HG03565 (cell line): ENCODE measurements at regions not wholly inside any gene's neighbourhood (a gene's known extent, or its start where the extent isn't known, plus 50 kb on each side); places are given as distances from the start of the nearest gene placed in this dataset.
A peak's percentile ranks its signal among the peaks of the same experiment; 100 is the strongest.

Experiments
- ATAC-seq: cut with Tn5 transposase; IDR thresholded peaks from one replicate; pipeline ENCODE4 v1.9.1; 2021; ENCODE audit warnings: mild to moderate bottlenecking, moderate library complexity; ENCODE audit not compliant: unreplicated experiment

DNA sequence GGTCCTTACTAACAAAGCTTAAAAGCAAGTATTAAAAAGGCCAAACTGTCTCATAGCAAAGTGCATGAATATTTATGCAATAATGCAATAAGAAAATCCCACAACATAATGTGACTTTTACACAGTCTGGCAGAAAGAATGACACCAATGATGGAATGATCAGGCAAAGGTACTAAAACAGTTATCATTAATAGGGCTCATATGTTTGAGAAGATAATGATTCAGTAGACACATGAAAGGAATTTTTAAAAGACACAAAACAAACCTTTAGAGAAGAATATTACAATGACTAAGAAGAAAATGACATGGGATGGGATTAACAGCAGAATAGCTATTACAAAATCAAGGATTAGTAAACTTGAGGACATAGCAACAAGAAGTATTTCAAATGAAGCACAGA lies 1411.2 kb upstream of the TMEM132C start:
- no peak for ATAC-seq

DNA sequence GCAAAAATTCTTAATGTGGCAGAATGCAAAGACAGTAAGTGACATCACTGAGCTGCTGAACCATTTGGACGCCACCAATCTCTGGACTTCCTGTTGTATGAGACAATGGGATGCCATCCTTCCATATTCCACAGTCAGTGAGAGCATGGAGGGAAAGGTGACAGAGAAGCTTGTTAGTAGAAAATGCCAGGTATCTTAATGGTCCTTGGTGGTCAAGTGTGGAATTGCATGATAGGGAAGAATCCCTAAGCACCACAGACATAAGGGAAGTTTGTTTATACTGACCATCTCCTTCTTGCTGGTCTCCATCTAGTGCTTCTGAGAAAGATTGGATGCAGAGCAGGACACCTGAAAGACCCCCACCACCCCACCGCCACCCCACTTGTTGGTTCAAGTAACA lies 1410.0 kb upstream of the TMEM132C start:
- ATAC-seq: no peak

DNA sequence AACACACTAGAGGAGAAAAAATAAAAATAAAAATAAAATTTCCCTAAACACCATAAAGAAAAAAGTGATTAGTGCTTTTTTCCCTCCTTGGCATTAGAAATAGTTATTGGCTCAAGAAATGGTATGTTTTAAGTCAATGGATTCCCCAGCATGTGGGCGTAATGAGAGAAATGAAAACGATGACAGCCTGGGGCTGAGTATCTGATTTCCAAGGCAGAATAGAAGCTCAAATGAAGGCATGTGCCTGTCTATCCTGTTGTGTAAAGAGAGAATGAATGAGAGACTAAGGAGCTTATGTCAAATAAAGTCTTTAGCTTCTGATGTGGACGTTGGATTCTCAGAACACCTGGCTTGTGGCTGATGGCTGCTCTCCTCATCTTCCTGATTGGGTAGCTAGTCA lies 1408.4 kb upstream of the TMEM132C start:
- no peak for ATAC-seq

DNA sequence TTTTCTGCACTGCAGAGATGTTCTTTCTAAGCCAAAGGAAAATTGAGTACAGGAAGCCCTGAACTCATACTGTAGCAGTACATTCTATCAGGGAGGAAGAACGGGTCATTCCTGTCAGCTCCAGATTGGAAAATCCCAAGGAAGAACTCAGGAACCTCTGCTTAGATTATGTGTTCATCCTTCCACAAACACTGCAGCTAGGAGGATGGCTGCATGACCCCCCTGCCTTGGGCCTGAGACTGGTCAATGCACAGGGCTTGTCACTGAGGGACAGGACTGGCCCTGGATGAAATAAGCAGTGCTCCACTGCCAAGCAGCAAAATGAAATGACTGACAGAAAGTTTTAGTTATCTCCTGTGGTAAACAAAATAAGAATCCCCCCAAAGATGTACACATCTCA lies 1406.8 kb upstream of the TMEM132C start:
- ATAC-seq: no peak

DNA sequence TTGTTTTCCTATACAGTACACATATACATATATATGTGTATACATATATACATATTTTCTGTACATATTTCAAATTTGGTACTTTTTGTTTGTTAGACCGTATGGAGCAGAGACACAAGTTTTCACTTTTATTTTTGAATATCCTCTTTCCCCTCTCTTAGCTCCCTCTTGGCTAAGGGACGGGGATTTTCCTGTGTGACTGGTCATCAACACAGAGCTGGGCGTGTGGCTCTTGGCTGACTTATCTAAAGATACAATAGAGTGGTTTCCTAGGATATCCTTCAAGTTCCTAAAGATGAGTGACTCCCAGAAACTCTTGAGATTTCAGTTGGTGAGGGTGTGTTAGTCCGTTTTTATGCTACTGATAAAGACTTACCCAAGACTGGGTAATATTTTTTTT lies 1404.5 kb upstream of the TMEM132C start:
- no peak for ATAC-seq

DNA sequence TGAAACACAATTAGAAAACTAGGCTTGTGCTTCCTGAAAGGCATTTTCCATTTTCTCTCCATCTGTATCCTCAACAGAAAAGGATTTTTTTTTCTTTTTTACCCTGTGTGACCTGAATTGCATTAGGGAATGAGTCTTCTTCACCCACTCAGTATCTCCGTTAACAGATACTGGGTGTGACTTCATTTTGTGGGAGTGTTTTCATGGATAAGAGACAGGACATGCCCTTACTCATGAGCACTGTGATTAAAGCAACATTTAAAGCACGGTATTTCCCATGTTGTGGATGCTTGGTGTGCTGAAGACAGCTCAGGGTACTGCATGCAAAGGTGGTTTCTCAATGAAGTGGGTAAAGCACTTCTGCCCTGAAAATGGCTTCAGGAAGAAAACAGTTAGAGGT lies 1397.3 kb upstream of the TMEM132C start:
- no peak for ATAC-seq

DNA sequence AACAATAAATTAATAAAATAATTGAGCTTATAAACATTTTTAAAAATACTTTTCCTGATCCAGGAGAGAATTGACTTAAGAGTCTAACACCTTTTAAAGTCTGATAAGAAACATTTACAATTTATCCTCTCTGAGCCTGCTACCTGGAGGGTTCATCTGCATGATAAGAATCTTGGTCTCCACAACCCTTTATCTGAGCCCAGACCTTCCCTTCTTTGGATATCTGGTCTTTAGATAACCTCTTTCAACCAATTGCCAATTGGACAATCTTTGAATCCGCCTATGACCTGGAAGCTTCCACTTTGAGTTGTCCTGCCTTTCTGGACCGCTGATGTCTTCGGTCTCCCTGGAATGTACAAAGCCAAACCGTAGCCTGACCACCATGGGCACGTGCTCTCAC lies 1393.3 kb upstream of the TMEM132C start:
- ATAC-seq: no peak

DNA sequence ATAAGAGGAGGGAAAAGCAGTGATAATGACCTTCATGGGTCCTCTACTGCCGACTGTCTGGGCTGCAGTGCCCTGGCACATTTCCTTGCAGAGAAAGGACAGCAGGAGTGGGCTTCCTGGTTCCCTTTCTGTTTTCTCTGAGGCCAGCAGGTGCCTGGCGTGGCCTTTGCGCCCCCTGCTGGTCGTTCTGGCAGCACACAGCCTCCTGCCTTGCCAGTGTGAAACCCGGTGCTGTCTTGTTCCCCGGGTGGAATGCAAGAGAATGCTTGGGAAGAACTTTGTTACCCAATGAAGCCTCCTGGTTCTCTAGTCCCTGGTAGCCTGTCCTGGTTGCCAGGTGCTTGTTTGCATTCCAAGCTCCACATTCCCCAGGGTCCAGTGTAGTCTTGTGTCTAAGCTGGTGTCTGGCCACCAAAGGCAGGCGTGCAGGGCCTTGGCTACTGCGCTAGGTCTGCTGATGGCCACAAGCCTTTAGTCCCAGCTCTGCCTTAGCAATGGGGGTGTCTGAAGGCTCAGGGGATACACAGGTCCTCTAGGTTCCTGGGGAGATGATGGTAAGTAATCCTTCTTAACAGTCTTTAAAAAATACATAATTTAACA lies 1392.4 kb upstream of the TMEM132C start:
- ATAC-seq: peak; percentile 92

DNA sequence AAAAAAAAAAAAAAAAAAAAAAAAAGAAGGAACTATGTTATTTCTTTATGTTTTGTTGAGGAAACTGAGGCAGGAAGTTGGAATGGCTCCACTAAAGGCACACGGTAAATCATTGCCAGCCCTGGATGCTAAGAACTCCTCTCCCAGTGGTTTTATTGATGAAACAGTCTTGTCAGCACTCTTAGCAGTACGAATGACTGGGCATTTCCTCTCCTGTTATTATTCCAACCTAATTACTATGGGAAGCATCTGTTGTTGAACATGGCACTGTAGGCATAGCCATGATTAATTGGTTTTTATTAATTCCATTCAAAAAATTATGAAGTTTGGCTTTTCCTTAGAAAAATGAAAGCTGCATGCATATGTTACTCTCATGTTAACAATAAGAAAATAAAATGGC lies 1387.1 kb upstream of the TMEM132C start:
- ATAC-seq: no peak

DNA sequence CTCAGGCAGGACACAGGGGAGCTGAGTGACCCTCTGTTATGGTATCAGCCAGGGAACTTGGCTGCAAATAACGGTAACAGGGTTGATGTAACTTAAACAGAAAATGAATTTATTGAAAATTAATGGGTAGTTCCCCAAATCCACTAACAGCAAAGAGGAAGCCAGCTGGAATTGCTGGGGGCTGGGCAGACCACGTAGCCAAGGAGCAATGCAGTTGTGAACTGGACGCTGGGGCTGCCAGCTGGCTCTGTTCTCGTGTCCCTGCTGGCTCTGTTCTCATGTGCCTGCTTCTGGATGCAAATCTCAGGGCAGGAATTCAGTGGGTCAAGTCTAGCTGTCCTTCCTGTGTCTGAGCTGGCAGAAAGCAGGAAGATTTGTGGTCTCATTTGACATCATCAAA lies 1383.3 kb upstream of the TMEM132C start:
- ATAC-seq: no peak

DNA sequence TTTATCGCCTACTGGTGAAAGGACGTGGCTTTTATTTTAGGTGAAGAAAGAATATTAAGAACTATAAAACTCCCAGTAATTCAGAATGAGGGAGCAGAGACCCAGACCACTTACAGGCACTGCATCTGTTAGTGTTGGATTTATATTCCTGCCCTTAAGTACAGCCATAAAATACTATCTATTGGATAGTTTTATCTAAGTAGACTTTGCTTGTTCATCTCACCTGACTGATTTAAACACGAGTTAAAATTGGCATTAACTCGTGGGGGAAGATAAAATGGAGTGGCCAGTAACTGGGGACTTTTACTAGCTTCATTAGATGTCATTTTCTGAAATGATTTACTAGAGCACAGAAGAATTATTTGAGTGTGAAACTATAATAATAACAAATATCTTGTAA lies 1377.5 kb upstream of the TMEM132C start:
- no peak for ATAC-seq

DNA sequence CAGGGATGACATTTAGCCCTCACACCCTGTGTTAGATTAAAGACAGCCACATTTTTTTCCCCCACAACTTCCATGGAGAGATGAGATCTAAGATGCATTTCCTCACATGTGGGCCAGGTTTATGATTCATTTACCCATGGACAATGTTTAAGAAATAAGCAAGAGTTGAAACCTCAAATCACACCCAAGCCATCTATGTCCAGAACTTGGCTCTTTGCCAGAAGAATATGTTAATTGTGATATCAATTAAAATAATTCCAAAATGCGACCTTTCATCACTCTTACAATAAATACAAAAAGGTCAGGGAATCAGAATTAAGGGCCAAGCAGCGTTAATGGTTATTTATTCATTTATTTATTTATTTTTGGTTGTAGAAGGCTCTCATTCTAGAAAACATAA lies 1376.9 kb upstream of the TMEM132C start:
- no peak for ATAC-seq

DNA sequence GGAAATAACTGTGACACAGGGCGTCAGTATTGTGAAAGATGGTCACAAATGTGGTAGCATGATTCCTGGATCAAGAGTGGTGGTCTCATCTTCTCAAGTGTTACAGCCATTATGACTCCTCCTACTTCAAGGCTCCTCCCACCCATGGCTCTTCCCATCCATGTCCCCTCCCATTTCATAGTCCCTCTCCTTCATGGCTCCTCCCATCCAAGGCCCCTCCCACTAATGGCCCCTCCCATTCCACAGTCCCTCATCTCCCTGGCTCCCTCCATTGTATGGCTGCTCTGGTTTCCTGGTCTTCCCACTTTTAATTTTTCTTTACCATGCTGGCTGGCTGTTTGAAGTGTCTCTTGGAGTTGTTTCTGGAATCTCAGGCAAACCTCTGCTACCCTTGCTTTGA lies 1375.2 kb upstream of the TMEM132C start:
- ATAC-seq: no peak

DNA sequence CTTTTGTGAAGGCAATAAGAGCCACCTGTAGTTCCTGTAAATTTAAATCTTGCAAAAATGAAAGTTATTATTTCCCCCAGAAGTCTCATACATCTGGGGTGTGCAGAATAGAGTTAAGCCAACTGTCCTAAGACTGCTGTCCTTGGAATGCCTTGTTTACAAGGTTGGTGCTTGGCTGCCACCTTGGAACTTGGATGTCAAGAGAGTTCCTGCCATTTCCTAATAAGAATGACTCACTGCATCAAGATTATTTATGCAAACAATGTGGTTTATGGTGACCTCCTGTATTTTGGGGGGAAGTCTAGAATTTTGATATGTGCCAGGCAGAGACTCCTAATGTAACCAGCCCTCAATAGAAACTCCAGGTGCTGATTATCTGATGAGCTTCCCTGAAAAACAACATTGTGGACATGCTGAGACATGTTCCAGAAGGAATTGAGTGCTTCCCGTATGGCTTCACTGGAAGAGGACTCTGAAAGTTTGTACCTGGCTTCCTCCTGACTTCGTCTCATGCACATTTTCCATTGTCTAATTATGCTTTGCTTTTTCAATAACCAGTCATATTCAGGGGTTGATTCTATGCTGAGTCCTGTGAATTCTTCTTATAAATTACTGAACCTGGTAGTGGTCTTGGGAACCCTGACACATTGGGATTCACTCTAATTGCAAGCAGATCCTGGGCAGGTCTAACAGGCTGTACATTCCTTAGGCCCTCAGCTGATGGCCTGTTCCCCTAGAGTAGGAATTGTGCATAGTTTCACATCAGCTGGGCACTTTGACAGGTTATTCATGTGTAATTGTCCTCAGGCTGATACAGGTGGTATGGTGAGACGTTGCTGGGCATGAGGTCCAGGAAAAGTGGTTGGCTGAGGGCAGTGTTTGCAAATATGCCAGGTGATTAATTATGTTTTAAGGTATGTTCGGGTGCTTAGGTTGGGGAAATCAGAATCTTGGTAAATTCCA lies 1370.7 kb upstream of the TMEM132C start:
- ATAC-seq: no peak

DNA sequence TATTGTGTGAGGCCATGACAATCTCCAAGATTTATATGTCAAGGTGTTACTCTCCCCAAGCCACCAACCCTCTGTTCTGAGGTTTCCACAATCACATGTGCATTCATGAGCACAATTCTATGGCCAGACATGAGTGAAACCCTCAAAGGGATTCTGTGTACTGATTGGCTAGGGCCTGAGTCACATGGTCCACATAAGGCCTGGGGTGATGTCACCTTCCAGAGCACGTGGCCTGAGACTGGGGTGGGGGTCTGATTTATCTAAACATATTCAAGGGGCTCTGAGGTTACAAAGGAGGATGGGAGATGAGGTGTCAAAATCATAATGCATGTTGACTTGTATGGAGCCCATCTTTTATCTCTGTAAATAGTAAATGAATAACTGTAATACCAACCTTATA lies 1369.9 kb upstream of the TMEM132C start:
- no peak for ATAC-seq

DNA sequence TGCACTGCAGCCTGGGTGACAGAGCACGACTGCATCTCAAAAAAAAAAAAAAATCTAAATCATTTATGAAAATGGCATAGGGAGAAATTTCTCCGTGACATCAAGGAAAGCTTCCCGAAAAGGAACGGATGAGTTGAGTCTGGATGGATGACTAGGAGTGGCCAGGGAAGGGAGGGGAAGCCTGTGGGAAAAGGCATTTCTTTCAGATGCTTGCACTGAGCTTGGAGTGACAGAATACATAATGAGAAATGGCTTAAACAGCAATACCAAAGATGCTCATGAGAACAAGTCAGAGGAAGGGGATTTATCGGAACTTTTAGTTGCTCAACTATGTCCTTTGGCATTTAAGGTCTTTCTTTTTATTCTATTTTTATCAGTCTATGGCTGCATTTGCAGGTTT lies 1369.2 kb upstream of the TMEM132C start:
- ATAC-seq: no peak

DNA sequence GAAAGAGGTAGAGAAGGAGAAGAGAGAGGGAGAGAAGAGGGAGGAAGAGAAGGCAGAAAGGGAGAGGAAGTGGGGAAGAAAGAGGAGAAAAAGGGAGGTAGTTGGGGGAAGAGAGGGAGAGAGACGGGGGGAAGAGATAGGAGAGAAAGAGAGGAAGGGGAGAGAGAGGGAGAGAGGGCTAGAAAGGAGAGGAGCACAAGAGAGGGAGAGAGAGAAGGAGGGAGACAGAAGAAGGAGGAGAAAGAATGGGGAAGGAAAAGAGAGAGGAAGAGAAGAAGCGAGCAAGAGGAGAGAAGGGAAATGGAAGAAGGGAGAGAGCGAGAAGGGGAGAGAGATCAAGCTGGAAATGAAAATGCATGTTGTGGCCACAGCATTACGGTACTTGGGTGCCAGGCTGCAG lies 1368.4 kb upstream of the TMEM132C start:
- ATAC-seq: no peak

DNA sequence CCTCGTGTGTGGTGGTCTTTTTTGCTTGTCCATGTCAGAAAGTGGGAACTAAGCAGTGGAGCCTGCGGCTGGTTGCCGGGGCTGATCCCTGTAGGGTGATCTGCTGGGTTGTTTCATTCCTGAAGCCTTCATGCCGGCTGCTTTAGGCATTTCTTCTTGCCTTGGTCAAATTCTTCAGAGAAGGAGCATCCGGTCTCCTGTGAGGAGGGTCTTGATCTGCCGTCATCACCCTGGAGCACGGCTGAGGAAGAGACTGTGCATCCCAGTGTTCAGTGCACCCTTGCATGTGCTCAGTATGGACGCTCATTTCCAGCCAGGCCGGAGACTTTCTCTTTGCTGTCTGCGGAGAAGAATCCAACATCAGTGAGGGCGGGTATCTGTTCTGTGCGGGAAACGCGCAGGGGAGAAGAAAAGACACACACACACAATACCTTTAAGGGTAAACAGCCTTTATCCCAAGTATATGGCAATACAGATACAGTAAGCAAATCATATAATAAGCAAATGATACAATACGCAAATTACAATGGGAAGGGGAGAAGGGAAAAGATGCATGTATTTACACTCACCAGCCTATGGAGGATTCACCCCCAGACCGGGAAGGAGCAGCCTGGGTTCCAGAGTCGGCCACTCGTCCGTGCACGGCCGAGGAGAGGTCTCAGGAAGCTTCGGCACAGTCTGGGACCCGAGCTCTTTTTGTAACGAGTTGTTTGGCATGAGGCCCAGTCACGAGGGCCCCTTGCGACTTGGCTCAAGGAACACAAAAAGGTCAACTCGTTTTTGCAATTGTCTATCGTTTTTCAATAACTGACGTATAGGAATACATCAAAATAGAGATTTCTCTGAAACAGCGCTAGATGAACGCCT lies 1366.8 kb upstream of the TMEM132C start:
- no peak for ATAC-seq

DNA sequence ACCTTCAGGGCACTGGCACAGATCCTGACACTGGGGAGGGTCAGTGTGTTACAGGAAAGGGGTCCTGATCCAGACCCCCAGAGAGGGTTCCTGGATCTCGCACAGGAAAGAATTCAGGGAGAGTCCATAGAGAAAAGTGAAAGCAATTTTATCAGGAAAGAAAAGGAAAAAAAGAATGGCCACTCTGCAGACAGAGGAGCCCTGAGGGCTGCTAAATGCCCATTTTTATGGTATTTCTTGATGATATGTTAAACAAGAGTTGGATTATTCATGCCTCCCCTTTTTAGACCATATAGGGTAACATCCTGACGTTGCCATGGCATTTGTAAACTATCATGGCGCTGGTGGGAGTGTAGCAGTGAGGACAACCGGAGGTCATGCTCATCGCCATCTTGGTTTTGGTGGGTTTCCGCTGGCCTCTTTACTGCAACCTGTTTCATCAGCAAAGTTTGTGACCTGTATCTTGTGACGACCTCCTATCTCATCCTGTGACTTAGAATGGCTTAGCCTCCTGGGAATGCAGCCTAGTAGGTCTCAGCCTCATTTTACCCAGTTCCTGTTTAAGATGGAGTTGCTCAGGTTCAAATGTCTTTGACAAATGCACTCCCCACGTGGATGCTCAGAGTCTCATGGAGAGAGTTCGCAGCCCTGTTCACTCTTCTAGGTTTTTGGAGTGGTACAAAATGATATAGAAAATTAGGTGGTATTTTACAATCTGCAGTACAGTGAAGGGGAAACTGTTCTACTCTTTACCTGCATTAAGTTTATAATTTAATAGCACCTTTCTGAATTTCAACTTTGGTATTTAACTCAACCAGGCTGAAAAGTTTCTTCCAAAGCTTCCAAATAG lies 1363.7 kb upstream of the TMEM132C start:
- ATAC-seq: no peak

DNA sequence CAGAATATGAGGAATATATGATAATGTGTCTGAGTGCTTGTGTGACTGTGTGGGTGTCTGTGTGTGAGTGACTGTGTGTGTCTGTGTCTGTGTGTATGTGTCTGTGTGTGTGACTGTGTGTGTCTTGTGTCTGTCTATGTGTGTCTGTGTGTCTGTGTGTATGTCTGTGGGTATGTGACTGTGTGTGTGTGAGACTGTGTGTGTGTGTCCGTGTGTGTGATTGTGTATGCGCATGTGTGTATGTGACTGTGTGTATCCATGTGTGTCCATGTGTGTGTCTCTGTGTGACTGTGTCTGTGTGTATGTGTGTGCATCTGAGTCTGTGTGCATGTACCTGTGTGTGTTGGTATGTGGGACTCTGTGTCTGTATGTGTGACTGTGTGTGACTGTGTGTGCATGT lies 1361.2 kb upstream of the TMEM132C start:
- ATAC-seq: no peak
